ENCODE measurements at regions not wholly inside any gene's neighbourhood (a gene's known extent, or its start where the extent isn't known, plus 50 kb on each side); places are given as distances from the start of the nearest gene placed in this dataset.

- TF ChIP-seq, protein P1, sequence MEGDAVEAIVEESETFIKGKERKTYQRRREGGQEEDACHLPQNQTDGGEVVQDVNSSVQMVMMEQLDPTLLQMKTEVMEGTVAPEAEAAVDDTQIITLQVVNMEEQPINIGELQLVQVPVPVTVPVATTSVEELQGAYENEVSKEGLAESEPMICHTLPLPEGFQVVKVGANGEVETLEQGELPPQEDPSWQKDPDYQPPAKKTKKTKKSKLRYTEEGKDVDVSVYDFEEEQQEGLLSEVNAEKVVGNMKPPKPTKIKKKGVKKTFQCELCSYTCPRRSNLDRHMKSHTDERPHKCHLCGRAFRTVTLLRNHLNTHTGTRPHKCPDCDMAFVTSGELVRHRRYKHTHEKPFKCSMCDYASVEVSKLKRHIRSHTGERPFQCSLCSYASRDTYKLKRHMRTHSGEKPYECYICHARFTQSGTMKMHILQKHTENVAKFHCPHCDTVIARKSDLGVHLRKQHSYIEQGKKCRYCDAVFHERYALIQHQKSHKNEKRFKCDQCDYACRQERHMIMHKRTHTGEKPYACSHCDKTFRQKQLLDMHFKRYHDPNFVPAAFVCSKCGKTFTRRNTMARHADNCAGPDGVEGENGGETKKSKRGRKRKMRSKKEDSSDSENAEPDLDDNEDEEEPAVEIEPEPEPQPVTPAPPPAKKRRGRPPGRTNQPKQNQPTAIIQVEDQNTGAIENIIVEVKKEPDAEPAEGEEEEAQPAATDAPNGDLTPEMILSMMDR (IDR thresholded peaks at IDR 0.05; ENCODE audit: low read depth, low read length, poor library complexity, severe bottlenecking) = no peak
- TF ChIP-seq EZH2phosphoT487 (IDR thresholded peaks at IDR 0.05; ENCODE audit: borderline replicate concordance, low read length) = no peak
Observed at GRCh38 chr13:30850204-30850866, 55.7 kb upstream of the MEDAG start.

Measured in DOHH2 (cell line).